DOHH2 (cell line): ENCODE measurements at regions not wholly inside any gene's neighbourhood (a gene's known extent, or its start where the extent isn't known, plus 50 kb on each side); places are given as distances from the start of the nearest gene placed in this dataset.

ENCODE experiments used
- CTCF ChIP-seq: fragments of 200-600 bp; sonication (generic); IDR thresholded peaks from one replicate; pipeline ENCODE4 v1.5.1; 2014; ENCODE audit warnings: antibody characterized with exemption, mild to moderate bottlenecking, low read depth, low read length; ENCODE audit not compliant: poor library complexity, severe bottlenecking
- EZH2phosphoT487 ChIP-seq: fragments of 200-600 bp; sonication (generic); IDR thresholded peaks from 2 replicates; pipeline ENCODE4 v1.6.1; 2017; ENCODE audit warnings: borderline replicate concordance, mild to moderate bottlenecking, antibody characterized with exemption, low read length, moderate library complexity, mixed read lengths

GRCh38 chr6:4640139-4640538 is 136.1 kb upstream of the CDYL start:
- no peak for TF ChIP-seq CTCF
- no peak for TF ChIP-seq EZH2phosphoT487
